Cardiac septum (tissue), 1 donor: ENCODE measurements at regions not wholly inside any gene's neighbourhood (a gene's known extent, or its start where the extent isn't known, plus 50 kb on each side); places are given as distances from the start of the nearest gene placed in this dataset.

Experiments used
- DNase-seq: peaks from one replicate; pipeline ENCODE4 v3.0.0-alpha.2; 2020; ENCODE audit warnings: low spot score
- intact Hi-C: fragments of 100-400 bp; cut with DNase I; formaldehyde crosslinking; loops from one replicate; pipeline ENCODE4 v1.14.0; 2022
- donor health status: DM: no; HTN: no; CAD: no.

GRCh38 chr17:73934696-73935095, 268.8 kb upstream of the RPL38 start:
- no peak for DNase-seq
- intact Hi-C loops: no loop called here

GRCh38 chr17:73936908-73937627, 266.4 kb upstream of the RPL38 start:
- DNase-seq: no peak
- intact Hi-C loops: no loop called here

GRCh38 chr17:73938706-73939105, 264.8 kb upstream of the RPL38 start:
- intact Hi-C loops: no loop called here
- DNase-seq: no peak

- DNase-seq: no peak
- intact Hi-C loops: no loop called here
Observed at GRCh38 chr17:73939806-73940205, 263.7 kb upstream of the RPL38 start.

GRCh38 chr17:73940511-73940910, 263.0 kb upstream of the RPL38 start:
- no peak for DNase-seq
- intact Hi-C loops: no loop called here

- intact Hi-C loops: no loop called here
- no peak for DNase-seq
Observed at GRCh38 chr17:73941919-73942530, 261.5 kb upstream of the RPL38 start.

GRCh38 chr17:73942703-73943415, 260.6 kb upstream of the RPL38 start:
- DNase-seq: no peak
- intact Hi-C loops: no loop called here

- no peak for DNase-seq
- intact Hi-C loops: no loop called here
Observed at GRCh38 chr17:73943416-73944110, 259.9 kb upstream of the RPL38 start.

GRCh38 chr17:73944366-73944765, 259.1 kb upstream of the RPL38 start:
- DNase-seq: no peak
- intact Hi-C loops: no loop called here

- intact Hi-C loops: no loop called here
- no peak for DNase-seq
Observed at GRCh38 chr17:73947281-73947965, 256.1 kb upstream of the RPL38 start.

- intact Hi-C loops: no loop called here
- DNase-seq: no peak
Observed at GRCh38 chr17:73947966-73948355, 255.5 kb upstream of the RPL38 start.

- DNase-seq: no peak
- intact Hi-C loops: loop anchor here (10.0 kb wide), 1 partner anchor 515 kb away; no protein-coding TSS in a partner anchor
Observed at GRCh38 chr17:73949903-73950592, 253.4 kb upstream of the RPL38 start.

- intact Hi-C loops: loop anchor here (10.0 kb wide), 1 partner anchor 516 kb away; no protein-coding TSS in a partner anchor
- no peak for DNase-seq
Observed at GRCh38 chr17:73950593-73950914, 252.9 kb upstream of the RPL38 start.

- no peak for DNase-seq
- intact Hi-C loops: loop anchor here (10.0 kb wide), 1 partner anchor 517 kb away; no protein-coding TSS in a partner anchor
Observed at GRCh38 chr17:73952082-73952479, 251.4 kb upstream of the RPL38 start.

GRCh38 chr17:73952480-73953205, 250.8 kb upstream of the RPL38 start:
- DNase-seq: no peak
- intact Hi-C loops: loop anchor here (10.0 kb wide), 1 partner anchor 518 kb away; no protein-coding TSS in a partner anchor

- no peak for DNase-seq
- intact Hi-C loops: loop anchor here (10.0 kb wide), 1 partner anchor 519 kb away; no protein-coding TSS in a partner anchor
Observed at GRCh38 chr17:73953206-73954033, 250.1 kb upstream of the RPL38 start.

GRCh38 chr17:73954951-73955350, 248.5 kb upstream of the RPL38 start:
- intact Hi-C loops: loop anchor here (10.0 kb wide), 1 partner anchor 520 kb away; no protein-coding TSS in a partner anchor
- DNase-seq: no peak
